ENCODE measurements at regions not wholly inside any gene's neighbourhood (a gene's known extent, or its start where the extent isn't known, plus 50 kb on each side); places are given as distances from the start of the nearest gene placed in this dataset.

GRCh38 chrX:20477219-20477618, 210.5 kb upstream of the RPS6KA3 start:
- no peak for TF ChIP-seq EZH2phosphoT487 (IDR thresholded peaks at IDR 0.05; ENCODE audit: borderline replicate concordance)
- TF ChIP-seq, protein P1, sequence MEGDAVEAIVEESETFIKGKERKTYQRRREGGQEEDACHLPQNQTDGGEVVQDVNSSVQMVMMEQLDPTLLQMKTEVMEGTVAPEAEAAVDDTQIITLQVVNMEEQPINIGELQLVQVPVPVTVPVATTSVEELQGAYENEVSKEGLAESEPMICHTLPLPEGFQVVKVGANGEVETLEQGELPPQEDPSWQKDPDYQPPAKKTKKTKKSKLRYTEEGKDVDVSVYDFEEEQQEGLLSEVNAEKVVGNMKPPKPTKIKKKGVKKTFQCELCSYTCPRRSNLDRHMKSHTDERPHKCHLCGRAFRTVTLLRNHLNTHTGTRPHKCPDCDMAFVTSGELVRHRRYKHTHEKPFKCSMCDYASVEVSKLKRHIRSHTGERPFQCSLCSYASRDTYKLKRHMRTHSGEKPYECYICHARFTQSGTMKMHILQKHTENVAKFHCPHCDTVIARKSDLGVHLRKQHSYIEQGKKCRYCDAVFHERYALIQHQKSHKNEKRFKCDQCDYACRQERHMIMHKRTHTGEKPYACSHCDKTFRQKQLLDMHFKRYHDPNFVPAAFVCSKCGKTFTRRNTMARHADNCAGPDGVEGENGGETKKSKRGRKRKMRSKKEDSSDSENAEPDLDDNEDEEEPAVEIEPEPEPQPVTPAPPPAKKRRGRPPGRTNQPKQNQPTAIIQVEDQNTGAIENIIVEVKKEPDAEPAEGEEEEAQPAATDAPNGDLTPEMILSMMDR (conservative IDR thresholded peaks at IDR 0.05; ENCODE audit: low read length): no peak

DNA sequence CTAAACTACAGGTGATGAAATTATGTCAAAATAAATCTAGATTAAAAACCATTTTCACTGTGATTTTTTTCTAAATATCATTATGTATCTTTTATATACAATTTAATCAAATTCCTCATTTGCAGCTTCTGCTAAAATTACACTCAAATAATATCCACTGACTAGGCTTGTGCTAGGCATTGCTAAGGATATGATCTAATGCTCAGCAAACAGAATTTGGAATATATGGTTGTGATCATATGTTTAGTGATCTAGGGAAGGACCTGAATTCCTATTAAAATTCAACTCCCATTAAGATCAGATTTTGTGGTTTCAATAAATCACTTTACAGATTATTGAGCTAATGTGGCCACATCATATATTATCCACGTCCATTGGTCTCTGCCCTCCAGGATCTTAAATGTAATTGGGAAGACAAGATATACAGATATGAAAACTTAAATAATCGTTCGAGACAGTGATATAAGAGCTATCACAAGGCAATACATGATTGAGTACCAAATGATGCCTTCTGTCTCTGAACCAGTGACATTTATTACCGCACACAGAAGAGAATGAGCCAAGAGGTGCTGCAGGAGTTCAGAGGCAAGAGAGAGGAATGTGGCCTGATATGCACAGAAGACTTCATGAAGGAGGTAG, 206.0 kb upstream of the RPS6KA3 start:
- H2AFZ ChIP-seq (ENCODE audit: low read length): no peak overlapping the region
- H3K9me3 ChIP-seq (ENCODE audit: insufficient read depth, low read depth, low read length): no peaks in the 10 kb centered on the region
- H3K9me2 ChIP-seq (replicated peaks; ENCODE audit: low read depth, low read length): no peaks in the 10 kb centered on the region
- no peaks in the 10 kb centered on the region for H4K20me1 ChIP-seq (ENCODE audit: insufficient read depth, low read length, poor library complexity, severe bottlenecking)
- no peak overlapping the region for H3K9ac ChIP-seq (ENCODE audit: low read depth, low read length, poor library complexity, severe bottlenecking)
- H3K4me3 ChIP-seq (ENCODE audit: low read length, poor library complexity, severe bottlenecking): no peak overlapping the region
- no peak overlapping the region for H3K4me2 ChIP-seq (ENCODE audit: low read depth, low read length, poor library complexity, severe bottlenecking)
- no peaks in the 10 kb centered on the region for H3F3A ChIP-seq (ENCODE audit: low read depth)
- H3K27me3 ChIP-seq (ENCODE audit: insufficient read depth, low read length, poor library complexity, severe bottlenecking): no peaks in the 10 kb centered on the region
- H3K4me1 ChIP-seq (ENCODE audit: insufficient read depth, low read length, poor library complexity, severe bottlenecking): no peaks in the 10 kb centered on the region
- H3K79me2 ChIP-seq (ENCODE audit: insufficient read depth, low read length): no peaks in the 10 kb centered on the region
- TF ChIP-seq, protein P1 (conservative IDR thresholded peaks at IDR 0.05; ENCODE audit: low read length): no peak
- no peak for TF ChIP-seq EZH2phosphoT487 (IDR thresholded peaks at IDR 0.05; ENCODE audit: borderline replicate concordance)
- no peaks in the 10 kb centered on the region for H3K36me3 ChIP-seq (ENCODE audit: insufficient read depth, low read length)

More at GRCh38 chrX:20477219-20477618, 210.5 kb upstream of the RPS6KA3 start:
- no peaks in the 10 kb centered on the region for H3K27me3 ChIP-seq (ENCODE audit: insufficient read depth, low read length, poor library complexity, severe bottlenecking)
- no peaks in the 10 kb centered on the region for H3F3A ChIP-seq (ENCODE audit: low read depth)
- H3K36me3 ChIP-seq (ENCODE audit: insufficient read depth, low read length): no peaks in the 10 kb centered on the region
- H3K9ac ChIP-seq (ENCODE audit: low read depth, low read length, poor library complexity, severe bottlenecking): no peak overlapping the region
- no peak overlapping the region for H2AFZ ChIP-seq (ENCODE audit: low read length)
- no peaks in the 10 kb centered on the region for H3K9me2 ChIP-seq (replicated peaks; ENCODE audit: low read depth, low read length)
- no peaks in the 10 kb centered on the region for H3K4me1 ChIP-seq (ENCODE audit: insufficient read depth, low read length, poor library complexity, severe bottlenecking)
- no peak overlapping the region for H3K4me3 ChIP-seq (ENCODE audit: low read length, poor library complexity, severe bottlenecking)
- no peaks in the 10 kb centered on the region for H3K79me2 ChIP-seq (ENCODE audit: insufficient read depth, low read length)
- H3K9me3 ChIP-seq (ENCODE audit: insufficient read depth, low read depth, low read length): no peaks in the 10 kb centered on the region
- no peaks in the 10 kb centered on the region for H4K20me1 ChIP-seq (ENCODE audit: insufficient read depth, low read length, poor library complexity, severe bottlenecking)
- H3K4me2 ChIP-seq (ENCODE audit: low read depth, low read length, poor library complexity, severe bottlenecking): no peak overlapping the region

DNA sequence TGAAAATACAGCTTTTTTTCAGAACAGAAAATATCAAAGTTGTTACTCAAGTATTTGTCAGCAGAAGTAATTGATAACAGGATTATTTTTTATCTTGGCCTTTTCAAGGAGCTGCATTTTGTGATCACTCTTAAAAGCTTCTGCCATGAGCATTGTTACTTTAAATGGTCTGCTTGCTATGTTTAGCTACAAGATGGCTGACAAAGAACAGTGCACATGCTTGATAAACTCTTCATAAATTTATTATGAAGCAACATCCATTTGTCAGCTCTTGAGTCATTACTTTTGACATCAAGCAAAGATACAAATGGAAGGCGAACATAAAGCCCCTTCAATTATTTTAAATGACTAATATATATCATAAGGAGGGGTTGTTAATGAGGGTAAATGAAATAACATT, 205.4 kb upstream of the RPS6KA3 start:
- Histone ChIP-seq H3K9me2 (replicated peaks; ENCODE audit: low read depth, low read length) (no peaks in the 10 kb centered on the region), H2AFZ (ENCODE audit: low read length) (no peak overlapping the region), H3F3A (ENCODE audit: low read depth) (no peaks in the 10 kb centered on the region), H3K4me2 (ENCODE audit: low read depth, low read length, poor library complexity, severe bottlenecking) (no peak overlapping the region), H3K27me3 (ENCODE audit: insufficient read depth, low read length, poor library complexity, severe bottlenecking) (no peaks in the 10 kb centered on the region), H3K4me1 (ENCODE audit: insufficient read depth, low read length, poor library complexity, severe bottlenecking) (no peaks in the 10 kb centered on the region), H3K79me2 (ENCODE audit: insufficient read depth, low read length) (no peaks in the 10 kb centered on the region), H4K20me1 (ENCODE audit: insufficient read depth, low read length, poor library complexity, severe bottlenecking) (no peaks in the 10 kb centered on the region), H3K9ac (ENCODE audit: low read depth, low read length, poor library complexity, severe bottlenecking) (no peak overlapping the region), H3K36me3 (ENCODE audit: insufficient read depth, low read length) (no peaks in the 10 kb centered on the region), H3K4me3 (ENCODE audit: low read length, poor library complexity, severe bottlenecking) (no peak overlapping the region), H3K9me3 (ENCODE audit: insufficient read depth, low read depth, low read length) (no peaks in the 10 kb centered on the region)
- TF ChIP-seq, protein P1 (conservative IDR thresholded peaks at IDR 0.05; ENCODE audit: low read length): no peak
- TF ChIP-seq EZH2phosphoT487 (IDR thresholded peaks at IDR 0.05; ENCODE audit: borderline replicate concordance): no peak
